Activated B cell treated with CpG ODN at 0.5 μM for 24 hours (primary cell): ENCODE measurements at regions not wholly inside any gene's neighbourhood (a gene's known extent, or its start where the extent isn't known, plus 50 kb on each side); places are given as distances from the start of the nearest gene placed in this dataset.

Experiments used
- ATAC-seq: fragments of 200-7000 bp; cut with Tn5 transposase; one replicate; pipeline ENCODE4 v1.10.0; 2021; ENCODE audit warnings: low read depth, mild to moderate bottlenecking, moderate library complexity
- CTCF ChIA-PET: fragments of 350-600 bp; sonication (Branson Sonifier 250); formaldehyde crosslinking; loops from one replicate; lab custom pipeline; 2021; ENCODE audit warnings: antibody characterized with exemption; lab: Charles Lee
- POLR2A ChIA-PET: fragments of 350-600 bp; sonication (Branson Sonifier 250); formaldehyde crosslinking; loops from one replicate; lab custom pipeline; 2021; ENCODE audit warnings: antibody characterized with exemption; lab: Charles Lee
- DNase-seq: peaks from one replicate; pipeline ENCODE4 v3.0.0; 2022
- H3K27ac Mint-ChIP-seq: one replicate; pipeline ENCODE4 v1.8.0; 2020; ENCODE audit warnings: mixed read lengths
- H3K27me3 Mint-ChIP-seq: one replicate; pipeline ENCODE4 v1.8.0; 2021; ENCODE audit warnings: mixed read lengths
- H3K36me3 Mint-ChIP-seq: one replicate; pipeline ENCODE4 v1.8.0; 2021; ENCODE audit warnings: low read depth, mixed read lengths
- H3K4me1 Mint-ChIP-seq: one replicate; pipeline ENCODE4 v1.8.0; 2021; ENCODE audit warnings: mixed read lengths
- H3K4me3 Mint-ChIP-seq: one replicate; pipeline ENCODE4 v1.8.0; 2020; ENCODE audit warnings: mild to moderate bottlenecking, mixed read lengths
- H3K9me3 Mint-ChIP-seq: one replicate; pipeline ENCODE4 v1.8.0; 2020; ENCODE audit warnings: mixed read lengths
- intact Hi-C: fragments of 100-400 bp; cut with micrococcal nuclease; formaldehyde crosslinking; loops from one replicate; pipeline ENCODE4 v1.15.1; 2024
- TF ChIP-seq, protein P1 (sequence below): fragments of 200-600 bp; IDR thresholded peaks from one replicate; pipeline ENCODE4 v1.8.0; 2022; ENCODE audit warnings: antibody characterized with exemption, mild to moderate bottlenecking

DNA sequence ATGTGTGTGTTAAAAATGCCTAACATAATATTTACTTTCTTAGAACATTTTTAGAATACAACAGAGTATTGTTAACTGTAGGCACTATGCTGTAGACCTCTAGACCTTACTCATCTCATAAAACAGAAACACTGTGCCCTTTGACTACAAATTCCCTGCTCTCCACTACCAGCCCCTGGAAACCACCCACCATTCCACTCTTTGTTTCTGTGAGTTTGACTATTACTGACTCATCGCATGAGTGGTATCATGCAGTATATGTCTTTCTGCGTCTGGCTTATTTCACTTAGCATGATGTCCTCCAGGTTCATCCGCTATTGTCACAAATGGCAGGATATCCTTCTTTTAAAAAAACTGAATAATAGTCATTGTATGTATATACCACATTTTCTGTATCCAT lies 216.7 kb upstream of the CFAP20DC start:
- peaks cover 6% of the 10 kb centered on the region for H3K9me3 Mint-ChIP-seq
- ChIA-PET POLR2A (no interaction called here), CTCF (no interaction called here)
- ATAC-seq (no peak), DNase-seq (no peak)
- intact Hi-C loops = no loop called here
- no peaks in the 10 kb centered on the region for H3K36me3 Mint-ChIP-seq
- H3K4me3 Mint-ChIP-seq = no peak overlapping the region
- peaks cover 19% of the 10 kb centered on the region for H3K4me1 Mint-ChIP-seq
- H3K27ac Mint-ChIP-seq = no peak overlapping the region
- TF ChIP-seq, protein P1, sequence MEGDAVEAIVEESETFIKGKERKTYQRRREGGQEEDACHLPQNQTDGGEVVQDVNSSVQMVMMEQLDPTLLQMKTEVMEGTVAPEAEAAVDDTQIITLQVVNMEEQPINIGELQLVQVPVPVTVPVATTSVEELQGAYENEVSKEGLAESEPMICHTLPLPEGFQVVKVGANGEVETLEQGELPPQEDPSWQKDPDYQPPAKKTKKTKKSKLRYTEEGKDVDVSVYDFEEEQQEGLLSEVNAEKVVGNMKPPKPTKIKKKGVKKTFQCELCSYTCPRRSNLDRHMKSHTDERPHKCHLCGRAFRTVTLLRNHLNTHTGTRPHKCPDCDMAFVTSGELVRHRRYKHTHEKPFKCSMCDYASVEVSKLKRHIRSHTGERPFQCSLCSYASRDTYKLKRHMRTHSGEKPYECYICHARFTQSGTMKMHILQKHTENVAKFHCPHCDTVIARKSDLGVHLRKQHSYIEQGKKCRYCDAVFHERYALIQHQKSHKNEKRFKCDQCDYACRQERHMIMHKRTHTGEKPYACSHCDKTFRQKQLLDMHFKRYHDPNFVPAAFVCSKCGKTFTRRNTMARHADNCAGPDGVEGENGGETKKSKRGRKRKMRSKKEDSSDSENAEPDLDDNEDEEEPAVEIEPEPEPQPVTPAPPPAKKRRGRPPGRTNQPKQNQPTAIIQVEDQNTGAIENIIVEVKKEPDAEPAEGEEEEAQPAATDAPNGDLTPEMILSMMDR = no peak
- H3K27me3 Mint-ChIP-seq = no peaks in the 10 kb centered on the region

DNA sequence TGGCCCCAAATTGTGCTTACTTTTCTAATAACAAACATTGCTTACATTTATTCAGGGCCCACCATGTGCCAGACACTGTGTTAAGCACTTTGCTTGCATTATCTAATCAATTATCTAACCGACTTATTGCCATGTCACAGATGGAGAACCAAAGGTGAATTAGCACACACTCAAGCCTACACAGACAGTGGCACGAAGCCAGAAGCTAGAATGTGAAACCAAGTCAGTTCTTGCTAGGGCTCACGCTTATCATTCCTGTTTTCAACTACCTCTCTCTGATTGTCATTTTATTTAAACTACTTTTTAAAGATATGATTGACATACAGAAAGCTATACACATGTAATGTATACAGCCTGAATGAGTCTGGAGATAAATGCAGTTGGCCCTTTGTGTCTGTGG lies 215.7 kb upstream of the CFAP20DC start:
- Mint-ChIP-seq H3K9me3 (peaks cover 6% of the 10 kb centered on the region), H3K36me3 (no peaks in the 10 kb centered on the region), H3K4me1 (peaks cover 24% of the 10 kb centered on the region), H3K27ac (no peak overlapping the region), H3K27me3 (no peaks in the 10 kb centered on the region), H3K4me3 (no peak overlapping the region)
- intact Hi-C loops = no loop called here
- CTCF ChIA-PET = no interaction called here
- ATAC-seq (no peak), DNase-seq (no peak)
- TF ChIP-seq, protein P1 = no peak
- POLR2A ChIA-PET = no interaction called here

GRCh38 chr3:59264366-59264765 lies 214.5 kb upstream of the CFAP20DC start:
- TF ChIP-seq, protein P1 = no peak
- H3K4me3 Mint-ChIP-seq = no peak overlapping the region
- H3K9me3 Mint-ChIP-seq = peaks cover 6% of the 10 kb centered on the region
- H3K36me3 Mint-ChIP-seq = no peaks in the 10 kb centered on the region
- intact Hi-C loops = loop anchor here (5.0 kb wide), 1 partner anchor 123 kb away; no protein-coding TSS in a partner anchor
- POLR2A ChIA-PET = no interaction called here
- ATAC-seq (no peak), DNase-seq (no peak)
- no peaks in the 10 kb centered on the region for H3K27me3 Mint-ChIP-seq
- no peak overlapping the region for H3K27ac Mint-ChIP-seq
- H3K4me1 Mint-ChIP-seq = peaks cover 24% of the 10 kb centered on the region
- CTCF ChIA-PET = no interaction called here

GRCh38 chr3:59263152-59263551 lies 213.3 kb upstream of the CFAP20DC start:
- H3K4me3 Mint-ChIP-seq = no peak overlapping the region
- H3K4me1 Mint-ChIP-seq = peaks cover 24% of the 10 kb centered on the region
- no peaks in the 10 kb centered on the region for H3K36me3 Mint-ChIP-seq
- ATAC-seq (no peak), DNase-seq (no peak)
- ChIA-PET POLR2A (no interaction called here), CTCF (no interaction called here)
- intact Hi-C loops = loop anchor here (5.0 kb wide), 1 partner anchor 124 kb away; no protein-coding TSS in a partner anchor
- no peak overlapping the region for H3K27ac Mint-ChIP-seq
- TF ChIP-seq, protein P1 = no peak
- H3K27me3 Mint-ChIP-seq = no peaks in the 10 kb centered on the region
- peaks cover 6% of the 10 kb centered on the region for H3K9me3 Mint-ChIP-seq

- TF ChIP-seq, protein P1 = no peak
- Mint-ChIP-seq H3K4me1 (peaks cover 24% of the 10 kb centered on the region), H3K36me3 (no peaks in the 10 kb centered on the region), H3K27me3 (no peaks in the 10 kb centered on the region), H3K4me3 (peak overlapping the region; percentile 70), H3K9me3 (peaks cover 6% of the 10 kb centered on the region), H3K27ac (peak overlapping the region; percentile 76)
- intact Hi-C loops = loop anchor here (5.0 kb wide), 1 partner anchor 125 kb away; no protein-coding TSS in a partner anchor
- ChIA-PET POLR2A (no interaction called here), CTCF (no interaction called here)
- peak; percentile 92 for ATAC-seq
- no peak for DNase-seq
Observed at GRCh38 chr3:59262076-59262498, 212.3 kb upstream of the CFAP20DC start.
